WTC11 (cell line): ENCODE measurements at regions not wholly inside any gene's neighbourhood (a gene's known extent, or its start where the extent isn't known, plus 50 kb on each side); places are given as distances from the start of the nearest gene placed in this dataset.

Experiments used
- ATAC-seq: fragments of 200-7000 bp; cut with Tn5 transposase; 2 replicates; pipeline ENCODE4 v1.10.0; 2021; ENCODE audit warnings: mild to moderate bottlenecking, moderate library complexity
- CTCF ChIA-PET: fragments of 300-600 bp; sonication (Branson Sonifier 250); formaldehyde crosslinking; loops from one replicate; lab custom pipeline; 2021; ENCODE audit warnings: antibody characterized with exemption; lab: Charles Lee
- POLR2A ChIA-PET: fragments of 350-600 bp; sonication (Branson Sonifier 250); formaldehyde crosslinking; loops from one replicate; lab custom pipeline; 2021; ENCODE audit warnings: antibody characterized with exemption; lab: Charles Lee
- DNase-seq: peaks from one replicate; pipeline ENCODE4 v3.0.0; 2021; ENCODE audit warnings: low spot score
- H3K27ac Mint-ChIP-seq: 2 replicates; pipeline ENCODE4 v1.8.0; 2021; ENCODE audit warnings: mixed read lengths
- H3K27me3 Mint-ChIP-seq: 2 replicates; pipeline ENCODE4 v1.8.0; 2021; ENCODE audit warnings: low read depth, mild to moderate bottlenecking, moderate library complexity, mixed read lengths
- H3K36me3 Mint-ChIP-seq: 2 replicates; pipeline ENCODE4 v1.8.0; 2021; ENCODE audit warnings: mixed read lengths
- H3K4me1 Mint-ChIP-seq: 2 replicates; pipeline ENCODE4 v1.8.0; 2022; ENCODE audit warnings: mixed read lengths
- H3K4me3 Mint-ChIP-seq: 2 replicates; pipeline ENCODE4 v1.8.0; 2021; ENCODE audit warnings: mild to moderate bottlenecking, moderate library complexity, mixed read lengths
- H3K9me3 Mint-ChIP-seq: 2 replicates; pipeline ENCODE4 v1.8.0; 2021; ENCODE audit warnings: mixed read lengths
- CBFB ChIP-seq: sonication (generic); formaldehyde crosslinking; IDR thresholded peaks from 2 replicates; pipeline ENCODE4 v1.8.1; 2022; ENCODE audit warnings: mild to moderate bottlenecking, low read depth, missing genetic modification reagents
- CREB1 ChIP-seq: sonication (generic); formaldehyde crosslinking; IDR thresholded peaks from 2 replicates; pipeline ENCODE4 v1.8.0; 2023; ENCODE audit warnings: mild to moderate bottlenecking, missing genetic modification reagents
- ETV6 ChIP-seq: sonication (generic); formaldehyde crosslinking; IDR thresholded peaks from 2 replicates; pipeline ENCODE4 v1.8.1; 2022; ENCODE audit warnings: mild to moderate bottlenecking, missing genetic modification reagents
- GABPB1 ChIP-seq: sonication (generic); formaldehyde crosslinking; IDR thresholded peaks from 2 replicates; pipeline ENCODE4 v1.8.1; 2023; ENCODE audit warnings: mild to moderate bottlenecking, missing genetic modification reagents
- GRHL2 ChIP-seq: fragments of 250-450 bp; sonication (Bioruptor Pico); IDR thresholded peaks from 2 replicates; pipeline ENCODE4 v1.8.0; 2022; ENCODE audit warnings: mild to moderate bottlenecking, moderate library complexity; ENCODE audit not compliant: insufficient replicate concordance, severe bottlenecking
- IRF2 ChIP-seq: sonication (generic); formaldehyde crosslinking; IDR thresholded peaks from 2 replicates; pipeline ENCODE4 v1.8.0; 2022; ENCODE audit warnings: low read depth, missing genetic modification reagents, borderline replicate concordance
- JAZF1 ChIP-seq: fragments of 250-450 bp; sonication (Bioruptor Pico); IDR thresholded peaks from 2 replicates; pipeline ENCODE4 v1.9.0; 2021; ENCODE audit warnings: moderate library complexity, mild to moderate bottlenecking, inconsistent platforms
- MXD4 ChIP-seq: fragments of 250-450 bp; sonication (Bioruptor Pico); IDR thresholded peaks from 2 replicates; pipeline ENCODE4 v1.8.0; 2021; ENCODE audit warnings: mild to moderate bottlenecking, moderate library complexity, borderline replicate concordance
- NFYB ChIP-seq: sonication (generic); formaldehyde crosslinking; conservative IDR thresholded peaks from 2 replicates; pipeline ENCODE4 v1.8.0; 2022; ENCODE audit warnings: low read depth, missing genetic modification reagents
- OVOL2 ChIP-seq: fragments of 250-450 bp; sonication (Bioruptor Pico); IDR thresholded peaks from 2 replicates; pipeline ENCODE4 v1.9.0; 2021; ENCODE audit warnings: mild to moderate bottlenecking, borderline replicate concordance
- PRRX2 ChIP-seq: fragments of 250-450 bp; sonication (Bioruptor Pico); IDR thresholded peaks from 2 replicates; pipeline ENCODE4 v1.8.0; 2021; ENCODE audit warnings: mild to moderate bottlenecking
- SOX15 ChIP-seq: fragments of 250-450 bp; sonication (Bioruptor Pico); IDR thresholded peaks from 2 replicates; pipeline ENCODE4 v1.9.0; 2021; ENCODE audit warnings: mild to moderate bottlenecking
- TCF7 ChIP-seq: sonication (generic); formaldehyde crosslinking; IDR thresholded peaks from 2 replicates; pipeline ENCODE4 v1.8.0; 2022; ENCODE audit warnings: mild to moderate bottlenecking, low read depth, missing genetic modification reagents, moderate library complexity
- TEAD4 ChIP-seq: sonication (generic); formaldehyde crosslinking; IDR thresholded peaks from 2 replicates; pipeline ENCODE4 v1.8.0; 2022; ENCODE audit warnings: mild to moderate bottlenecking, missing genetic modification reagents
- ZNF121 ChIP-seq: sonication (generic); formaldehyde crosslinking; IDR thresholded peaks from 2 replicates; pipeline ENCODE4 v1.8.0; 2023; ENCODE audit warnings: missing genetic modification reagents
- ZNF138 ChIP-seq: sonication (generic); formaldehyde crosslinking; conservative IDR thresholded peaks from 2 replicates; pipeline ENCODE4 v1.8.1; 2022; ENCODE audit warnings: mild to moderate bottlenecking, moderate library complexity, missing genetic modification reagents
- ZNF263 ChIP-seq: sonication (generic); formaldehyde crosslinking; IDR thresholded peaks from 2 replicates; pipeline ENCODE4 v1.8.1; 2022; ENCODE audit warnings: low read depth, mild to moderate bottlenecking, moderate library complexity, missing genetic modification reagents
- TF ChIP-seq, protein P1 (sequence below): sonication (generic); formaldehyde crosslinking; IDR thresholded peaks from 2 replicates; pipeline ENCODE4 v1.8.1; 2023; ENCODE audit warnings: mild to moderate bottlenecking, missing genetic modification reagents, moderate library complexity
- TF ChIP-seq, protein P2 (sequence below): sonication (generic); formaldehyde crosslinking; IDR thresholded peaks from 2 replicates; pipeline ENCODE4 v1.8.1; 2023; ENCODE audit warnings: mild to moderate bottlenecking, moderate library complexity, missing genetic modification reagents
- TF ChIP-seq, protein P3 (sequence below): sonication (generic); formaldehyde crosslinking; IDR thresholded peaks from 2 replicates; pipeline ENCODE4 v1.8.0; 2023; ENCODE audit warnings: missing genetic modification reagents
- TF ChIP-seq, protein P4 (sequence below): fragments of 250-450 bp; sonication (Bioruptor Pico); conservative IDR thresholded peaks from 2 replicates; pipeline ENCODE4 v1.9.0; 2021; ENCODE audit warnings: mild to moderate bottlenecking
- TF ChIP-seq, protein P5 (sequence below): sonication (generic); formaldehyde crosslinking; IDR thresholded peaks from 2 replicates; pipeline ENCODE4 v1.8.1; 2022; ENCODE audit warnings: missing genetic modification reagents, borderline replicate concordance
- TF ChIP-seq, protein P6 (sequence below): fragments of 200-600 bp; IDR thresholded peaks from 2 replicates; pipeline ENCODE4 v1.8.0; 2022; ENCODE audit warnings: antibody characterized with exemption
- TF ChIP-seq, protein P7 (sequence below): sonication (generic); formaldehyde crosslinking; IDR thresholded peaks from 2 replicates; pipeline ENCODE4 v1.8.1; 2022; ENCODE audit warnings: mild to moderate bottlenecking, missing genetic modification reagents, moderate library complexity, borderline replicate concordance

DNA sequence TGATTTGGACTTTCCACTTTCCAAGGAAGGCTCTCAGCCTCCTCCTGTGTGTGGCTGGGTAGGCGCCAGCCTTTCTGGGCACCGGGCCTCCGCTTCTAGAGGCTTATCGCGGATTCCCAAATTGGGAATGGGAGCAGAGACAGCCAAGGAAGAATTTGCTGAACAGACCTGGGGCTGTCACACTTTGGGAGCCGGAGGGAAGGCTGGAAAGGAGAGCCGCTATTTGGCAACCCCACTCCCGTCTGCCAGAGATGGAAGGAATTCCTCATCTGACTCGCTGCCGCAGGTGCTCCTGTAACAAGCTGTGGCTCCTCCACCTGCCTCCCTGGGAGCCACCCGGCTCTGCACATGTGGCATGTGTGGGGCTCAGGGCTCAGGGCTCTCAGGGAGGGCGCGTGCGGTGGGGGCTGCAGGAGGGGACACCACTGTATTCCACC lies 50.8 kb upstream of the ECHDC3 start:
- no peak for ATAC-seq
- Mint-ChIP-seq H3K4me3 (no peak overlapping the region), H3K36me3 (no peaks in the 10 kb centered on the region), H3K27ac (no peak overlapping the region), H3K9me3 (0 out of 2 replicates have a peak, but pooled peaks cover 3% of the 10 kb centered on the region), H3K27me3 (no peaks in the 10 kb centered on the region), H3K4me1 (no peaks in the 10 kb centered on the region)
- ChIA-PET CTCF (no interaction called here), POLR2A (no interaction called here)
- TF ChIP-seq, protein P1, sequence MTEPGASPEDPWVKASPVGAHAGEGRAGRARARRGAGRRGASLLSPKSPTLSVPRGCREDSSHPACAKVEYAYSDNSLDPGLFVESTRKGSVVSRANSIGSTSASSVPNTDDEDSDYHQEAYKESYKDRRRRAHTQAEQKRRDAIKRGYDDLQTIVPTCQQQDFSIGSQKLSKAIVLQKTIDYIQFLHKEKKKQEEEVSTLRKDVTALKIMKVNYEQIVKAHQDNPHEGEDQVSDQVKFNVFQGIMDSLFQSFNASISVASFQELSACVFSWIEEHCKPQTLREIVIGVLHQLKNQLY (CRISPR knock-in tag), result no peak
- TF ChIP-seq ZNF138 (CRISPR knock-in tag) (no peak), SOX15 (CRISPR knock-in tag) (no peak), IRF2 (CRISPR knock-in tag) (no peak), NFYB (CRISPR knock-in tag) (no peak), CREB1 (CRISPR knock-in tag) (no peak), TCF7 (CRISPR knock-in tag) (no peak), JAZF1 (CRISPR knock-in tag) (no peak)
- TF ChIP-seq, protein P2, sequence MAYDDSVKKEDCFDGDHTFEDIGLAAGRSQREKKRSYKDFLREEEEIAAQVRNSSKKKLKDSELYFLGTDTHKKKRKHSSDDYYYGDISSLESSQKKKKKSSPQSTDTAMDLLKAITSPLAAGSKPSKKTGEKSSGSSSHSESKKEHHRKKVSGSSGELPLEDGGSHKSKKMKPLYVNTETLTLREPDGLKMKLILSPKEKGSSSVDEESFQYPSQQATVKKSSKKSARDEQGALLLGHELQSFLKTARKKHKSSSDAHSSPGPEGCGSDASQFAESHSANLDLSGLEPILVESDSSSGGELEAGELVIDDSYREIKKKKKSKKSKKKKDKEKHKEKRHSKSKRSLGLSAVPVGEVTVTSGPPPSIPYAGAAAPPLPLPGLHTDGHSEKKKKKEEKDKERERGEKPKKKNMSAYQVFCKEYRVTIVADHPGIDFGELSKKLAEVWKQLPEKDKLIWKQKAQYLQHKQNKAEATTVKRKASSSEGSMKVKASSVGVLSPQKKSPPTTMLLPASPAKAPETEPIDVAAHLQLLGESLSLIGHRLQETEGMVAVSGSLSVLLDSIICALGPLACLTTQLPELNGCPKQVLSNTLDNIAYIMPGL (CRISPR knock-in tag), result no peak
- TF ChIP-seq, protein P3, sequence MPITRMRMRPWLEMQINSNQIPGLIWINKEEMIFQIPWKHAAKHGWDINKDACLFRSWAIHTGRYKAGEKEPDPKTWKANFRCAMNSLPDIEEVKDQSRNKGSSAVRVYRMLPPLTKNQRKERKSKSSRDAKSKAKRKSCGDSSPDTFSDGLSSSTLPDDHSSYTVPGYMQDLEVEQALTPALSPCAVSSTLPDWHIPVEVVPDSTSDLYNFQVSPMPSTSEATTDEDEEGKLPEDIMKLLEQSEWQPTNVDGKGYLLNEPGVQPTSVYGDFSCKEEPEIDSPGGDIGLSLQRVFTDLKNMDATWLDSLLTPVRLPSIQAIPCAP (CRISPR knock-in tag), result no peak
- TF ChIP-seq, protein P4, sequence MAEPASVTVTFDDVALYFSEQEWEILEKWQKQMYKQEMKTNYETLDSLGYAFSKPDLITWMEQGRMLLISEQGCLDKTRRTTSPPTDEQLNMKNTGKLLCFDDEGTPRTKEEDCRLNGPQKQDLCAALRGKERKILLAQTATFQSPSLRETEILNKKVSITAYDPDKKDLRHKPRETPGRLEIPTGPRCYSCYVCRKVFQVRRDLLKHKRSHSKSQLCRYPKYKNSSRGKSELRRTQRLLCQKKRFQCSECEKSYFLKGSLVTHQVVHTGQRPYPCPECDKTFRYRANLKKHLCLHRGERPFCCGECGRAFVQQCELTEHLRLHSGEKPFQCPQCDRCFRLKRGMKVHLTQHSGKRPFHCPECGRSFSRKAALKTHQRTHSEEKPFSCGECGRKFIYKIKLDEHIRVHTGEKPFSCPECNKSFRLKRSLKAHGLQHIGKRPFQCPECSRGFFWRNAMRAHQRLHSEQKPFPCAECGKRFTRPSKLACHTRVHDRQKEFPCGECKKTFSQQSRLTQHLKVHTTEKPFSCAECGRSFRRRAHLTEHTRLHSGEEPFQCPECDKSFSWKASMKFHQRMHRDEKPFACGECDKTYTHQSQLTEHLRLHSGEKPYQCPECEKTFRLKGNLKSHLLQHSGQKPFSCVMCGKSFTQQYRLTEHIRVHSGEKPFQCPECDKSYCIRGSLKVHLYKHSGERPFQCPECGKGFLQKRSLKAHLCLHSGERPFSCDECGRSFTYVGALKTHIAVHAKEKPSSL, result no peak
- DNase-seq, result no peak

DNA sequence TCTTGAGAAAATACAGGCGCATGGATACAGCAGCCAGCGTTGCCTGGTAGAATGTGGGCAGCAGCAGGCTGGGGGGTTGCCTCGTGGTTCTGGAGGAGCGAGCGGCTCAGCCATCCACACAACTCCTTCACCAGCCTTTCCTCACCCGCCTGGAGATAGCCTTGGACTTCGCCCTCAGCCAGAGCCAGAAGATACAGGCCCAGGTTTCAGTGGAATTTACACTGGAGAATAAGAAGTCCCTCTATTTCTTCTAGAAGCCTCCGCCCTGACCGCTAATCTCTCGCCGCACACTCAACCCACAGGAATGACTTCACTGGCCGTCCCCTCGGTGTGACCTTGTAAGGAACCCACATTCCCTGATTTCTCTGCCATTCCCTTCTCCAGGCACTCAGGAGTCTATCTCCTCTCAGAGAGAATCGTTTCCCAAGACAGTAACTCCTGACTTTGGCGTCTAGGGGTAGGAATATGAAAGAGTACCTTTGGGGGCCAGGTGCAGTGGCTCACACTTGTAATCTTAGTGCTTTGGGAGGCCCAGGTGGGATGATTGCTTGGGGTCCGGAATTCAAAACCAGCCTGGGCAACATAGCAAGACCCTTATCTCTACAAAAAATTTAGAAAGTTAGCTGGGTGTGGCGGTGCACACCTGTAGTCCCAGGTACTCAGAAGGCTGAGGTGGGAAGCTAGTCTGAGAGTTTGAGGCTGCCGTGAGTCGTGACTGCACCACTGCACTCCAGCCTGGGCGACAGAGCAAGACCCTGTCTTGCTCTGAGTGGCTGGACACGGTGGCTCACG lies 52.0 kb upstream of the ECHDC3 start:
- no peak overlapping the region for H3K27ac Mint-ChIP-seq
- DNase-seq (no peak), ATAC-seq (no peak)
- ChIA-PET POLR2A (no interaction called here), CTCF (no interaction called here)
- H3K4me3 Mint-ChIP-seq, result no peak overlapping the region
- H3K27me3 Mint-ChIP-seq, result no peaks in the 10 kb centered on the region
- no peaks in the 10 kb centered on the region for H3K36me3 Mint-ChIP-seq
- 0 out of 2 replicates have a peak, but pooled peaks cover 3% of the 10 kb centered on the region for H3K9me3 Mint-ChIP-seq
- peaks cover 6% of the 10 kb centered on the region for H3K4me1 Mint-ChIP-seq
- TF ChIP-seq SOX15 (CRISPR knock-in tag), result no peak
- TF ChIP-seq, protein P5, sequence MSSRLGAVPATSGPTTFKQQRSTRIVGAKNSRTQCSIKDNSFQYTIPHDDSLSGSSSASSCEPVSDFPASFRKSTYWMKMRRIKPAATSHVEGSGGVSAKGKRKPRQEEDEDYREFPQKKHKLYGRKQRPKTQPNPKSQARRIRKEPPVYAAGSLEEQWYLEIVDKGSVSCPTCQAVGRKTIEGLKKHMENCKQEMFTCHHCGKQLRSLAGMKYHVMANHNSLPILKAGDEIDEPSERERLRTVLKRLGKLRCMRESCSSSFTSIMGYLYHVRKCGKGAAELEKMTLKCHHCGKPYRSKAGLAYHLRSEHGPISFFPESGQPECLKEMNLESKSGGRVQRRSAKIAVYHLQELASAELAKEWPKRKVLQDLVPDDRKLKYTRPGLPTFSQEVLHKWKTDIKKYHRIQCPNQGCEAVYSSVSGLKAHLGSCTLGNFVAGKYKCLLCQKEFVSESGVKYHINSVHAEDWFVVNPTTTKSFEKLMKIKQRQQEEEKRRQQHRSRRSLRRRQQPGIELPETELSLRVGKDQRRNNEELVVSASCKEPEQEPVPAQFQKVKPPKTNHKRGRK (CRISPR knock-in tag), result no peak
- no peak for TF ChIP-seq MXD4 (CRISPR knock-in tag)
- TF ChIP-seq ETV6 (CRISPR knock-in tag), result no peak
- TF ChIP-seq, protein P6, sequence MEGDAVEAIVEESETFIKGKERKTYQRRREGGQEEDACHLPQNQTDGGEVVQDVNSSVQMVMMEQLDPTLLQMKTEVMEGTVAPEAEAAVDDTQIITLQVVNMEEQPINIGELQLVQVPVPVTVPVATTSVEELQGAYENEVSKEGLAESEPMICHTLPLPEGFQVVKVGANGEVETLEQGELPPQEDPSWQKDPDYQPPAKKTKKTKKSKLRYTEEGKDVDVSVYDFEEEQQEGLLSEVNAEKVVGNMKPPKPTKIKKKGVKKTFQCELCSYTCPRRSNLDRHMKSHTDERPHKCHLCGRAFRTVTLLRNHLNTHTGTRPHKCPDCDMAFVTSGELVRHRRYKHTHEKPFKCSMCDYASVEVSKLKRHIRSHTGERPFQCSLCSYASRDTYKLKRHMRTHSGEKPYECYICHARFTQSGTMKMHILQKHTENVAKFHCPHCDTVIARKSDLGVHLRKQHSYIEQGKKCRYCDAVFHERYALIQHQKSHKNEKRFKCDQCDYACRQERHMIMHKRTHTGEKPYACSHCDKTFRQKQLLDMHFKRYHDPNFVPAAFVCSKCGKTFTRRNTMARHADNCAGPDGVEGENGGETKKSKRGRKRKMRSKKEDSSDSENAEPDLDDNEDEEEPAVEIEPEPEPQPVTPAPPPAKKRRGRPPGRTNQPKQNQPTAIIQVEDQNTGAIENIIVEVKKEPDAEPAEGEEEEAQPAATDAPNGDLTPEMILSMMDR, result no peak
- TF ChIP-seq, protein P7, sequence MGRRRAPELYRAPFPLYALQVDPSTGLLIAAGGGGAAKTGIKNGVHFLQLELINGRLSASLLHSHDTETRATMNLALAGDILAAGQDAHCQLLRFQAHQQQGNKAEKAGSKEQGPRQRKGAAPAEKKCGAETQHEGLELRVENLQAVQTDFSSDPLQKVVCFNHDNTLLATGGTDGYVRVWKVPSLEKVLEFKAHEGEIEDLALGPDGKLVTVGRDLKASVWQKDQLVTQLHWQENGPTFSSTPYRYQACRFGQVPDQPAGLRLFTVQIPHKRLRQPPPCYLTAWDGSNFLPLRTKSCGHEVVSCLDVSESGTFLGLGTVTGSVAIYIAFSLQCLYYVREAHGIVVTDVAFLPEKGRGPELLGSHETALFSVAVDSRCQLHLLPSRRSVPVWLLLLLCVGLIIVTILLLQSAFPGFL, result no peak
- TF ChIP-seq ZNF121 (CRISPR knock-in tag), result no peak
- no peak for TF ChIP-seq TEAD4 (CRISPR knock-in tag)
- TF ChIP-seq JAZF1 (CRISPR knock-in tag), result no peak
- no peak for TF ChIP-seq ZNF263 (CRISPR knock-in tag)
- no peak for TF ChIP-seq GABPB1 (CRISPR knock-in tag)
- TF ChIP-seq PRRX2 (CRISPR knock-in tag), result no peak
- TF ChIP-seq GRHL2 (CRISPR knock-in tag), result no peak
- TF ChIP-seq OVOL2 (CRISPR knock-in tag), result no peak
- TF ChIP-seq CBFB (CRISPR knock-in tag), result no peak
